ENCODE measurements at regions not wholly inside any gene's neighbourhood (a gene's known extent, or its start where the extent isn't known, plus 50 kb on each side); places are given as distances from the start of the nearest gene placed in this dataset.

DNA sequence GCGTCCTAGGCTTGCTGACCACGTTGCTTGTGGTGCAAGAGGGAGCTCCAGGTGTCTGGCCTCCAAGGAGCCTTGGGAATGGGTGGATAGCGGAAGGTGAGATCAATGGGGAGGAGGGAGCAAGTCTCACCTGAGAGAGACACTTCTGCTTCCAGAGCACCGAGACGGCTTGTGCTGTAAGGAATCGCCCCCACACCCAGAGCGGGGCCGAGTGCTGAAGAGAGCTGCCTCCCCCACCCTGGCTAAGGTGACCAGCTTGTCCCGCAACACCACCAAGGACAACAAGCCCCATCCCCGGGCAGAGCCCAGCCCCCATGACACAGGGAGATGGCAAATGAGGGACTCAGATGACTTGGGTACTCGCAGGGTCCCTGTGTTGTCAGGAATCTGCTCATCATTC is 485.6 kb downstream of the NPHP4 start:
- H3K36me3 ChIP-seq: no peaks in the 10 kb centered on the region
- no peak overlapping the region for H3K4me3 ChIP-seq
- no peak overlapping the region for H3K27ac ChIP-seq
- in situ Hi-C loops (cut with MboI; ENCODE audit: low pct_ligation_motif_present in 1 of 4, low pct_unique_long_range_greater_than_20kb in 1 of 4, low sequenced_read_pairs in 3 of 4) (loop anchor here in 3 of 4 donors (25.0 kb wide), 3 partner anchors 231 to 456 kb away; no protein-coding TSS in a partner anchor), intact Hi-C loops (cut with DNase I; ENCODE audit: low total_unique reads) (no loop called here)
- WGBS, 2 donors (ENCODE audit: low coverage in 1 of 2): 78% methylated on average over 11 of the region's 11 CpGs; no CpG with 5 or more reads in 1 of the 2 donors
- TF ChIP-seq EP300 (IDR thresholded peaks at IDR 0.05; ENCODE audit: low read depth): no peak
- no peak for TF ChIP-seq POLR2AphosphoS5 (IDR thresholded peaks at IDR 0.05)
- TF ChIP-seq CTCF (IDR thresholded peaks at IDR 0.05): no peak
- TF ChIP-seq POLR2A (IDR thresholded peaks at IDR 0.05): no peak
- no peak for DNase-seq
- peaks cover 15% of the 10 kb centered on the region for H3K27me3 ChIP-seq
- no peaks in the 10 kb centered on the region for H3K4me1 ChIP-seq
- no peaks in the 10 kb centered on the region for H3K9me3 ChIP-seq

GRCh38 chr1:5505944-5506343 is 486.3 kb downstream of the NPHP4 start:
- Histone ChIP-seq H3K36me3 (no peaks in the 10 kb centered on the region), H3K4me1 (no peaks in the 10 kb centered on the region), H3K9me3 (no peaks in the 10 kb centered on the region), H3K27ac (no peak overlapping the region), H3K4me3 (no peak overlapping the region), H3K27me3 (peaks cover 9% of the 10 kb centered on the region)
- TF ChIP-seq EP300 (IDR thresholded peaks at IDR 0.05; ENCODE audit: low read depth) (no peak), CTCF (IDR thresholded peaks at IDR 0.05) (no peak), POLR2AphosphoS5 (IDR thresholded peaks at IDR 0.05) (no peak), POLR2A (IDR thresholded peaks at IDR 0.05) (no peak)
- 67% methylated on average over 6 of the region's 6 CpGs; no CpG with 5 or more reads in 1 of the 2 donors for WGBS, 2 donors (ENCODE audit: low coverage in 1 of 2)
- intact Hi-C loops (cut with DNase I; ENCODE audit: low total_unique reads): no loop called here
- in situ Hi-C loops (cut with MboI; ENCODE audit: low pct_ligation_motif_present in 1 of 4, low pct_unique_long_range_greater_than_20kb in 1 of 4, low sequenced_read_pairs in 3 of 4): loop anchor here in 3 of 4 donors (25.0 kb wide), 3 partner anchors 231 to 456 kb away; no protein-coding TSS in a partner anchor
- DNase-seq: no peak

GRCh38 chr1:5504364-5504740 is 487.9 kb downstream of the NPHP4 start:
- no peaks in the 10 kb centered on the region for H3K4me1 ChIP-seq
- intact Hi-C loops (cut with DNase I; ENCODE audit: low total_unique reads): no loop called here
- no peak overlapping the region for H3K27ac ChIP-seq
- 57 to 60% methylated on average over 2 to 7 of the region's 8 CpGs for WGBS, 2 donors (ENCODE audit: low coverage in 1 of 2)
- in situ Hi-C loops (cut with MboI; ENCODE audit: low pct_ligation_motif_present in 1 of 4, low pct_unique_long_range_greater_than_20kb in 1 of 4, low sequenced_read_pairs in 3 of 4): loop anchor here in 3 of 4 donors (25.0 kb wide), 3 partner anchors 233 to 458 kb away; no protein-coding TSS in a partner anchor
- TF ChIP-seq EP300 (IDR thresholded peaks at IDR 0.05; ENCODE audit: low read depth) (no peak), POLR2AphosphoS5 (IDR thresholded peaks at IDR 0.05) (no peak), POLR2A (IDR thresholded peaks at IDR 0.05) (no peak), CTCF (IDR thresholded peaks at IDR 0.05) (no peak)
- no peak for DNase-seq
- no peak overlapping the region for H3K4me3 ChIP-seq
- H3K36me3 ChIP-seq: no peaks in the 10 kb centered on the region
- no peaks in the 10 kb centered on the region for H3K9me3 ChIP-seq
- H3K27me3 ChIP-seq: no peaks in the 10 kb centered on the region

DNA sequence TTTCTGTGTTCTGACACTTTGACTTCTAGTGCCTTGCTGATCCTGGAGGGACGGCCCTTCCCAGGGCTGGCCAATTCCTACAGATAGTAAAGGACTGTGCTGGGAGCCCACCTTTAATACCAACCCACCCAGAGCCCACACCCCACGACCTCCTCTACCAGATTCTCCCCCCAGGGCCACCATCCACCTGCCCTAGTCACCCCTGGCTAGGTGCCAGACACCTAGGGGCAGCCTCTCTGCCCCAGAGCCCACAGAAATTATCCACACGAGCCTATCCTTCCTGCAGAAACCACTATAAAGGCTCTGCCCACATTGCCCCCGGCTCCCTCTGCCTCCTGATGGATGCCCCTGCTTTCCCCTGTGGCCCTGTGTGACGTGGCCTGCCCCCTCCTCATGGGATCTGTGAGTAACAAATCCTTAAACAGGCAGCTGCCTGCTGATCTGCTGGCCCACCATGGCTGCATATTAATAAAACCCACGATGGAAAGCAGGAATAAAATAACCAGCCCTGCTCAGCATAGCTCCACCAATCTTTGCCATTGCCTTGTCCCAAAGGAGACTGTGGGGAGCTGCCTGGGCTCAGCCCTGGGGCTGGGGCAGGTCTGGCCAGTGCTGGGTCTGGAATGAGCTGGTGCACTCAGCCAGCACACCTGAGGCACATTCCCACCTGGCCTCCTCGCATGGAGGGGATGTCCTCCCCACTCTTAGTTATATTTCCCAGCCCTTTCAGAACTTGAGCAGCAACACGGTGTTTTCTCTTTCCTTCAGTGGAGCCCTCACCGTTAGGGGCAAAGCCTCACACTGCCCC is 488.5 kb downstream of the NPHP4 start:
- no peaks in the 10 kb centered on the region for H3K4me1 ChIP-seq
- TF ChIP-seq POLR2AphosphoS5 (IDR thresholded peaks at IDR 0.05) (no peak), EP300 (IDR thresholded peaks at IDR 0.05; ENCODE audit: low read depth) (no peak), POLR2A (IDR thresholded peaks at IDR 0.05) (no peak), CTCF (IDR thresholded peaks at IDR 0.05) (no peak)
- no peaks in the 10 kb centered on the region for H3K27me3 ChIP-seq
- DNase-seq: no peak
- no peak overlapping the region for H3K4me3 ChIP-seq
- 45% methylated on average over 9 of the region's 9 CpGs; no CpG with 5 or more reads in 1 of the 2 donors for WGBS, 2 donors (ENCODE audit: low coverage in 1 of 2)
- no peaks in the 10 kb centered on the region for H3K36me3 ChIP-seq
- no peak overlapping the region for H3K27ac ChIP-seq
- no peaks in the 10 kb centered on the region for H3K9me3 ChIP-seq
- intact Hi-C loops (cut with DNase I; ENCODE audit: low total_unique reads) (no loop called here), in situ Hi-C loops (cut with MboI; ENCODE audit: low pct_ligation_motif_present in 1 of 4, low pct_unique_long_range_greater_than_20kb in 1 of 4, low sequenced_read_pairs in 3 of 4) (loop anchor here in 3 of 4 donors (25.0 kb wide), 3 partner anchors 234 to 459 kb away; no protein-coding TSS in a partner anchor)
